MCF 10A (cell line): ENCODE measurements at regions not wholly inside any gene's neighbourhood (a gene's known extent, or its start where the extent isn't known, plus 50 kb on each side); places are given as distances from the start of the nearest gene placed in this dataset.
A peak's percentile ranks its signal among the peaks of the same experiment; 100 is the strongest.

ENCODE experiments used
- BruUV-seq: library from RNA; stranded (reverse); fragments of 400-500 nt; replicated peaks from 2 replicates; lab custom pipeline; 2021; lab: Mats Ljungman, UMichigan
- CTCF ChIA-PET: fragments of 300-600 bp; sonication (Branson Sonifier 250); formaldehyde crosslinking; extraction: SDS; loops from one replicate; lab custom pipeline; 2021; ENCODE audit warnings: antibody characterized with exemption, inconsistent platforms; lab: Yijun Ruan, JAX
- POLR2A ChIA-PET: fragments of 300-600, 350-650 bp; sonication (Branson Sonifier 250); formaldehyde crosslinking; extraction: SDS; loops from one replicate; lab custom pipeline; 2020; ENCODE audit warnings: antibody characterized with exemption, inconsistent platforms; lab: Yijun Ruan, JAX
- DNase-seq: peaks from one replicate; pipeline ENCODE4 v3.0.0-alpha.2; 2018; ENCODE audit not compliant: unreplicated experiment
- H3K27ac Mint-ChIP-seq: one replicate; pipeline ENCODE4 v1.8.0; 2022; ENCODE audit warnings: mild to moderate bottlenecking, low read depth, mixed read lengths; ENCODE audit not compliant: unreplicated experiment
- H3K27me3 Mint-ChIP-seq: one replicate; pipeline ENCODE4 v1.8.0; 2022; ENCODE audit warnings: mixed read lengths; ENCODE audit not compliant: insufficient read depth, unreplicated experiment
- H3K36me3 Mint-ChIP-seq: one replicate; pipeline ENCODE4 v1.8.0; 2022; ENCODE audit warnings: mild to moderate bottlenecking, moderate library complexity, mixed read lengths; ENCODE audit not compliant: insufficient read depth, unreplicated experiment
- H3K4me1 Mint-ChIP-seq: one replicate; pipeline ENCODE4 v1.8.0; 2022; ENCODE audit warnings: mixed read lengths; ENCODE audit not compliant: insufficient read depth, unreplicated experiment
- H3K4me3 Mint-ChIP-seq: one replicate; pipeline ENCODE4 v1.8.0; 2022; ENCODE audit warnings: mild to moderate bottlenecking, moderate library complexity, mixed read lengths; ENCODE audit not compliant: unreplicated experiment
- H3K9me3 Mint-ChIP-seq: one replicate; pipeline ENCODE4 v1.8.0; 2022; ENCODE audit warnings: mixed read lengths; ENCODE audit not compliant: unreplicated experiment
- CTCF ChIP-seq: fragments of 200-600 bp; IDR thresholded peaks from one replicate; pipeline ENCODE4 v1.8.0; 2022; ENCODE audit warnings: antibody characterized with exemption, mild to moderate bottlenecking; ENCODE audit not compliant: unreplicated experiment
- intact Hi-C: fragments of 100-400 bp; cut with micrococcal nuclease; formaldehyde crosslinking; loops from 2 replicates; pipeline ENCODE4 v1.14.1; 2022

- POLR2A ChIA-PET, result interaction anchor here (0.6 to 1.0 kb wide), 2 partner anchors 317 to 432 kb away, joined by 3 read pairs; no protein-coding TSS in a partner anchor
- DNase-seq, result peak; percentile 92
- H3K4me1 Mint-ChIP-seq, result peaks cover 26% of the 10 kb centered on the region
- intact Hi-C loops, result loop anchor here (1.0 kb wide), 3 partner anchors 43 to 425 kb away; no protein-coding TSS in a partner anchor
- H3K27me3 Mint-ChIP-seq, result no peaks in the 10 kb centered on the region
- TSS peak; percentile 83 for BruUV-seq
- H3K27ac Mint-ChIP-seq, result peak overlapping the region; percentile 85
- no peaks in the 10 kb centered on the region for H3K36me3 Mint-ChIP-seq
- CTCF ChIA-PET, result interaction anchor here (0.6 to 2.9 kb wide), 14 partner anchors 9 to 897 kb away, joined by 3 to 40 read pairs (median 4); no protein-coding TSS in a partner anchor
- TF ChIP-seq CTCF, result no peak
- H3K4me3 Mint-ChIP-seq, result peak overlapping the region; percentile 37
- no peaks in the 10 kb centered on the region for H3K9me3 Mint-ChIP-seq
Observed at GRCh38 chr2:118430510-118431164, 342.4 kb downstream of the INSIG2 start.

- H3K36me3 Mint-ChIP-seq, result no peaks in the 10 kb centered on the region
- CTCF ChIA-PET, result interaction anchor here (1.4 kb wide), 1 partner anchor 53 kb away, joined by 3 read pairs; no protein-coding TSS in a partner anchor
- TF ChIP-seq CTCF, result no peak
- intact Hi-C loops, result no loop called here
- no peak overlapping the region for H3K27ac Mint-ChIP-seq
- H3K27me3 Mint-ChIP-seq, result no peaks in the 10 kb centered on the region
- BruUV-seq, result no TSS peak
- DNase-seq, result no peak
- POLR2A ChIA-PET, result no interaction called here
- peaks cover 2% of the 10 kb centered on the region for H3K4me1 Mint-ChIP-seq
- peaks cover 15% of the 10 kb centered on the region for H3K9me3 Mint-ChIP-seq
- H3K4me3 Mint-ChIP-seq, result no peak overlapping the region
Observed at GRCh38 chr2:118425191-118425590, 336.9 kb downstream of the INSIG2 start.

GRCh38 chr2:118423776-118424175, 335.5 kb downstream of the INSIG2 start:
- Mint-ChIP-seq H3K36me3 (no peaks in the 10 kb centered on the region), H3K9me3 (peaks cover 20% of the 10 kb centered on the region), H3K4me1 (no peaks in the 10 kb centered on the region), H3K27ac (no peak overlapping the region), H3K4me3 (no peak overlapping the region), H3K27me3 (no peaks in the 10 kb centered on the region)
- intact Hi-C loops, result no loop called here
- ChIA-PET POLR2A (no interaction called here), CTCF (no interaction called here)
- TF ChIP-seq CTCF, result no peak
- DNase-seq, result no peak
- no TSS peak for BruUV-seq

- POLR2A ChIA-PET, result no interaction called here
- peaks cover 20% of the 10 kb centered on the region for H3K9me3 Mint-ChIP-seq
- BruUV-seq, result no TSS peak
- no peak overlapping the region for H3K27ac Mint-ChIP-seq
- no peak for TF ChIP-seq CTCF
- no peaks in the 10 kb centered on the region for H3K4me1 Mint-ChIP-seq
- intact Hi-C loops, result no loop called here
- no peaks in the 10 kb centered on the region for H3K27me3 Mint-ChIP-seq
- H3K4me3 Mint-ChIP-seq, result no peak overlapping the region
- no peaks in the 10 kb centered on the region for H3K36me3 Mint-ChIP-seq
- CTCF ChIA-PET, result interaction anchor here (0.6 to 0.8 kb wide), 2 partner anchors 10 to 113 kb away, joined by 3 to 6 read pairs; no protein-coding TSS in a partner anchor
- DNase-seq, result no peak
Observed at GRCh38 chr2:118421648-118422047, 333.4 kb downstream of the INSIG2 start.
